ENCODE measurements at regions not wholly inside any gene's neighbourhood (a gene's known extent, or its start where the extent isn't known, plus 50 kb on each side); places are given as distances from the start of the nearest gene placed in this dataset.
A peak's percentile ranks its signal among the peaks of the same experiment; 100 is the strongest.
"Not testable (repeated sequence)": the region's sequence is repeated elsewhere in the genome, so short reads cannot be mapped to it uniquely, and the experiment has no call there.

GRCh38 chrX:115357326-115358120, 68.0 kb downstream of the LUZP4 start:
- no peak for DNase-seq

DNA sequence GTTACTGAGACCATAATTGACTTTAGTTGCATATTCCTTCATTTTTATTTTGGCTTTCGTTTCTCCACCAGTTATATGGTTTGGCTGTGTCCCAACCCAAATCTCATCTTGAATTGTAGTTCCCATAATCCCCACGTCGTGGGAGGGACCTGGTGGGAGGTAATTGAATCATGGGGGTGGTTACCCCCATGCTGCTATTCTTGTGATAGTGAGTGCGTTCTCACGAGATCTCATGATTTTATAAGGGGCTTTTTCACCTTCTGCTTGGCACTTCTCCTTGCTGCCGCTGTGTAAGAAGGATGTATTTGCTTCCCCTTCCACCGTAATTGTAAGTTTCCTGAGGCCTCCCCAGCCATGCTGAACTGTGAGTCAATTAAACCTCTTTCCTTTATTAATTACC, 70.0 kb downstream of the LUZP4 start:
- not testable (repeated sequence) for DNase-seq

DNA sequence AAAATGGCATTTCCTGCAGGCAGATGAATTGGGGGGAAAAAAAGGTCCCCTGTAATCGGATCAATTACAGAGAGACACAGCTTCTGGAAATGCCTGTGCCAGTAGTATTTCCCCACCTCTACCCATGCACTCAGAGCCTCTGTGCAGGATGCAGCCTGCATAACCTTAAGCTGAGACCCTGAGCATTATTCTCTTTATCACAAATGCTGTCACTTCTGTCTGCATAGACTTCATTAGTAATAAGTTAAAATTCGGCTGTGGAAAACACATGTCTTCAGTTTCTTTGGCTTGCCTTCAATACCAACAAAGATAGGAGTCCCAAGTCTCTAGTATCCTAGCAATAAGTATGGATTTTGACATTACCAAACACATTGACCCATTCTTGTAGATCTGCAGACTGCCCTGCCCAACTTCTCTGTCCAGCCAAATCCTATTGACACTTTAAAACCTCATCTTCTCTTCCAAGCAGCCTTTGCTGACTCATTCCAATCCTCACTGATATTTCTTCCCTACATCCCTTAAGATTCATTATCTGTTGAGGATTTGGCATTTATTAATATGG, 70.8 kb downstream of the LUZP4 start:
- no peak for DNase-seq

- no peak for DNase-seq
Observed at GRCh38 chrX:115362334-115363095, 73.0 kb downstream of the LUZP4 start.

DNA sequence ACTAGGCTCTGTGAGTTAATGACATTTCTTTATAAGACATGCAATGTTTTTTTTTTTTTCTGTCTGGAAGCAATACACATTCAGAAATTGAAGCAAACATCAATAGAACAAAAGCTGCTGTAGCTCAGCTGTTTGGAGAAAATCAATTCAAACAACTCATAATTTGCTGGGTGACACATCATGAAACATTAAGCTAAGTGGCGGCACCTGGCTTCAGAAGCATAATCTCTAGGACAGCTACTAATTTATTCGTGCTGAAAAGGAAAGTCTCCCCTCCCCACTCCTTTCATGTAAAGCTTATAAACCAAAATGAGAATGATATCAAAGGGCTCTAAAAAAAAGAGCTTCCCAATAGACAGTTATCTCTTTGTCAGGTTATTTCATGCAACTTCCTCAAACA, 73.9 kb downstream of the LUZP4 start:
- no peak for DNase-seq

GRCh38 chrX:115363897-115364296, 74.4 kb downstream of the LUZP4 start:
- no peak for DNase-seq

DNA sequence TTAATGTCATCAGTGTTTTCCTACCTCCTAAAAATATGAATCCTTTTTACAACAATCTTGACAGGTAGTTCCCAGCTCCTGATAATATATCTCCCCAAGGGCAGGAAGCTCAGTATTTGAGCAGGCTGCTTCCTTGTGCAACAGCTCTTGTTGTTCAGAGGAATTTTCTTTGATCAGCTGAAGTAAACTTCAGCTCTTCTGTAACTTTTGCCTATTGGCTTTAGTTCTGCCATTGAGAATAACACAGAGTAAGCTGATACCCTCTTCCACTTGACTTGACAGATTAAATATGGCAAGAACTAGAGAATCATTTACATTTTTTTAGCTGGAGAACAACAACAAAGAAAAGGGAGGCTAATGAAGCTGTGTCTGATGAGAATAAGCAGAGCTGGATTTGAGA, 75.2 kb downstream of the LUZP4 start:
- DNase-seq, result no peak

- DNase-seq, result no peak
Observed at GRCh38 chrX:115366535-115366934, 77.0 kb downstream of the LUZP4 start.

GRCh38 chrX:115367455-115367854, 77.9 kb downstream of the LUZP4 start:
- no peak for DNase-seq

DNA sequence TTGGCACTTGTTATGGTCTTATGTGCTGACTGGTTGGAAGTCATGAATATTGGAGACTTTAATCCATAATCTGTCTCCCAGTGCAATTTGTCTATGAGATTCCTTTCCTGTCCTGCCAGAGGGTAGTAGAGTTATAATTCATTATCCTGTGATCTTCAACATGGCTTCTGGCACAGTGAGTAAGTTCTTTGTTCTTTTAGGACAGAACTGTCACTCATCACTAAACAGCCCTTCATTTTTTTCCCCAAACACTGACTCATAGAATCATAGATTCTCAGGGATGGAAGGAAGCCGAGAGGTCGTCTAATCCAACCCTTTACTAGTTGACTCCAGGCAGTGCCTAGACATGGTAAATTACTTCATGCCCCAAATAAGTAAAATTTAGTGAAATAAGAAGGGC, 78.4 kb downstream of the LUZP4 start:
- no peak for DNase-seq

DNA sequence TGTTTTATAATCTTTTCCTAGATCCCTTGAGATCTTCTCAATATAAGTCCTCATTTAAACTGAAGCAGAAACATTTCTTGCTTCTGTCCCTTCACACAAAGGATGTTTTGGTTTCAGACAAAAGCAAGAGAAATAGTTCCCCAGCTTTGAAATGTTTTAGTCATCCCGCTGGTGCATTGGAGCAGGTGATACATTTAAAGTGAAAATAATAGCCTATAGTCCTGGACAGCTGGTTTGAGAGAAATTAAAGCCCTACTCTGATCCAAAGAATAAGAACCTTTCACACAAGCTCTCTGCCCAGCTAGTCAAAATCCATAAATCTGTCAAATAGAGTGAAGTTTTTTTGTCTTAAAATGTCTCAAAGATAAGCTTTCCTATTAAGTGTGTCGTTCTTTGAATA, 79.4 kb downstream of the LUZP4 start:
- no peak for DNase-seq

DNA sequence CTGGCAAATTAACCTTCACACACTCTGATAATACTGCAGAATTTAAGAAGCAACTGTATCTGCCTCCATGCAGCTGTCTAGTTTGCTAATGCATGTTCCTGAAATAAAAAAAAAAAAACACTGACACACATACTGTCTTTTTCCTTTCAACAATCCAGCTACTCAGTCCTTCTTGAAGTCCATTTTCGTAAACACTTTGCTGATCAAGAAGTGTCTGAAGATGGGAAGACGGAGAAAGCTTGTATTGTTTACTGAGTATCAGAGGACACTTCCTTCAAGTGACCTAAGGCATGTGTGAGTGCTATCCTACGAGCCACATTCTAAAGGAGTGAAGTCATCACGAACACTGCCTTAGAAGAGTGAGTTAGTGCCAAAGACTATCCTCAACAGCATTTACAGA, 82.6 kb downstream of the LUZP4 start:
- DNase-seq, result peak; percentile 8

DNA sequence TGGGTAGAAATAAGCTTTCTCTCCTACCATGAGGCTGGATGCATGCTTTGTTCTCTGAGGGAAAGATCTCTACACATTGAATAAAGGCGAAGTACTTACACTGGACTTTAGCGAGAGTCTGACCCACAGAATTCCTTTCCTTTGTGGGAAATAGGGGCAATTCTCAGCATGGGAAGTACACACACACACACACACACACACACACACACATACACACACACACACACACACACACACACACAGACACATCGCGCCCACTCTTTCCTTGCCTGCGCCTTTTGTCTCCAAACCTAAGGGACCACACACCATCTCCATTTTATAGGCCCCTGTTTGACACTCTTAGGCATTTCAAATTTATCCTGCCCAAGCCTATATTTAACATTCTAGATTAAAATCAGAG, 83.8 kb downstream of the LUZP4 start:
- DNase-seq, result no peak

GRCh38 chrX:115378471-115378870, 89.0 kb downstream of the LUZP4 start:
- no peak for DNase-seq

DNA sequence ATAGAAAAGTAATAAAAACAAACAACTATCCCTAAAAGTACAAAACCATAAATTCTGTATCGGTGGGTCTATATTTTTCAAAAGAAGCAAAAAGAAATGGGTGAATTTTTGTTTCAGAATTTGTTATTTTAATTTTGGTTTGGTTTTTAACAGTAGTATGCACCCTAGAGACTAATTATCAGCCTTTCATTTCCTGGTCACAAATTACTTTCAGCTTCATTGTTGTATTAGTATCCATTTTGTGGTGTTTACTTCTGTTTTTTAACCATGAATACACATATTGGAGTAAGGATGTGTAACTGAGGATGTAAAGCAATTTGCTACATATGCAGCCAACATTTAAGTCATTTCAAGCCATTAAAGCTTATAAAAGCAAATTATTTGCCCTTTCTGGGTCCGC, 97.8 kb downstream of the LUZP4 start:
- DNase-seq, result no peak

- no peak for DNase-seq
Observed at GRCh38 chrX:115388879-115389278, 99.4 kb downstream of the LUZP4 start.

GRCh38 chrX:115390078-115390477, 100.6 kb downstream of the LUZP4 start:
- DNase-seq, result no peak

DNA sequence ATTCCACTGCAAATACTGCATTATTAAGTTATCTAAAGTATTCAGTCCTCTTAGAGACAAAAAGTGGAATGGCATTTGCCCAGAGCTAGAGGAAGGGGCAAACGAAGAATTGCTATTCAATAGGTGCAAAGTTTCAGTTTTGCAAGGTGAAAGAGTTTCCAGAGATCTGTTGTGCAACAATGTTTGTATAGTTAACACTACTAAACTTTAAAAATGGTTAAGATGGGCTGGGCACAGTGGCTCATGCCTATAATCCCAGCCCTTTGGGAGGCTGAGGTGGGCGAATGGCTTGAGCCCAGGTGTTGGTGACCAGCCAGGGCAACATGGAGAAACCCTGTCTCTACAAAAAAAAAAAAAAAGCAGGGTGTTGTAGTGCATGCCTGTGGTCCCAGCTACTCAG, 102.5 kb downstream of the LUZP4 start:
- no peak for DNase-seq

DNA sequence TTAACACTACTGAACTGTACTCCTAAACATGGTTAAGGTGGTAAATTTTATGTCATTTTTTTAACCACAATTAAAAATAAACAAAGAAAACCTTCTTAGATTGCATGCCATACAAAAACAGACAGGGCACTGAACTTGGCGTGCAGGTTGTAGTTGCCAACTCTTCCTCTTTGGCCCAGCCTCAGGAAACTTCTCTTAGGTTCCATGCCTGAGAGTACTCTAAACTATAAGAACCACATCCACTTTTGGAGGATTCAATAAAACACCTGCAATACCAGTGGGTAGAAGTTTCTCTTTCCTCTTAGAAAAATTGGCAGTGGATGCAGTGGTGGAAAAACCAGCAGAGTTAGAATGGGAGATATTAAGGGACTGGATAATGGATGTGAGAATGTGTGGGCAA, 103.4 kb downstream of the LUZP4 start:
- no peak for DNase-seq

DNA sequence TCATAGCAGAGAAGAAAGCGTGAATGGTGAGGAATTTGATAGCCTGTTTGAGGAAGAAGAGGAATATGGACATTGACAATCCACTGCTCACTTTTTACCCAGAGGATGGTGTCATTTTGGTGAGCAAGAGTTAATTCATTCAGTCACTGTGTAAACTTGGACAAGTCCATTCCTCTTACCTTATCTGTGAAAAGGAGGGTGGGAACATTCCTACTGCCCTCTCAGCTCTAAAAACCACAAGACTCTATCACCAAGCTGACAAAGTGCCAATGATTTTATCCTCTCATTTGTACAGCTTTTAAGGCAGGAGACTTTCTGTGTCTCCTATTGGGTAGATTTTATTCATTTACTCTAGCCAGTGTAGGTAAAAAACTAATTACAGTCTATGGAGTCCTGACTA, 103.8 kb downstream of the LUZP4 start:
- DNase-seq, result no peak

GRCh38 chrX:115394806-115395205, 105.3 kb downstream of the LUZP4 start:
- not testable (repeated sequence) for DNase-seq

DNA sequence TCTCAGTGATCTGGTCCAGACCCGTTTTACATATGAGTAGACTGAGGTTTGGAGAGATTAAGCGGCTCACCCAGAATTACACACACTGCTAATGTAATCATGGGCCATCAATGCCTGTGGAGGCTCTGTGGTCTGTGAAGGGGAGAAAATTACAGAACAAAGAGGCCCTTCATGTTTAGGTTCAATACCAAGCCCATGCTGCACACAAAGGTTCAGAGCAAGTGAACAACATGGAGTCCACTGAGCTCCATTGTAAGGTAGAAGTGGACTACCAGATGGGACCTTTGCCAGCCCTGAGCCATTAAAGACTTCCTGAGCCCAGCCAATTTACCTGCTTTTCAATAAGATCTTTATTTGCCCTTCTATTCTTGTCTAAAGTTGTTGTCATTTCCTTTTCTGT, 109.8 kb downstream of the LUZP4 start:
- DNase-seq, result no peak

DNA sequence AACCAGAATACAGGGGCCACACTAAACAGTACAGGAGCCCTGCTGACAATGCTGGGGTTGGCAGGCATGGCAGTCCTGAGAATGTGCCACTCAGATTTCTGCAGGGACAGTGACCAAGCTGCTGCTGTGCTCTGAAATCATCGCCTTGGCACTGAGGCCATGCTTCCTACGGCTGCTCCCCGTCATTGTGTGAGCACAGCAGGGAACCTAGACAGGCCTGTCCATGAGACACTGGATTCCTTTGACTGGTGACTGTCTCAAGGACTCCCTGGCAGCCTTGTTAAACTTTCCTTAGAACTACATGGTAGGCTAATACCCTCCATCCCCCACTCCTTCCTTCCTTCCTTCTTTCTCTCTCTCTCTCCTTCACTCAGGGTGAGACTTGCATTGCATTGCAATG, 111.4 kb downstream of the LUZP4 start:
- no peak for DNase-seq

GRCh38 chrX:115402299-115402698, 112.8 kb downstream of the LUZP4 start:
- DNase-seq, result no peak

Measured in amniotic stem cell (primary cell).